ENCODE measurements at regions not wholly inside any gene's neighbourhood (a gene's known extent, or its start where the extent isn't known, plus 50 kb on each side); places are given as distances from the start of the nearest gene placed in this dataset.

DNA sequence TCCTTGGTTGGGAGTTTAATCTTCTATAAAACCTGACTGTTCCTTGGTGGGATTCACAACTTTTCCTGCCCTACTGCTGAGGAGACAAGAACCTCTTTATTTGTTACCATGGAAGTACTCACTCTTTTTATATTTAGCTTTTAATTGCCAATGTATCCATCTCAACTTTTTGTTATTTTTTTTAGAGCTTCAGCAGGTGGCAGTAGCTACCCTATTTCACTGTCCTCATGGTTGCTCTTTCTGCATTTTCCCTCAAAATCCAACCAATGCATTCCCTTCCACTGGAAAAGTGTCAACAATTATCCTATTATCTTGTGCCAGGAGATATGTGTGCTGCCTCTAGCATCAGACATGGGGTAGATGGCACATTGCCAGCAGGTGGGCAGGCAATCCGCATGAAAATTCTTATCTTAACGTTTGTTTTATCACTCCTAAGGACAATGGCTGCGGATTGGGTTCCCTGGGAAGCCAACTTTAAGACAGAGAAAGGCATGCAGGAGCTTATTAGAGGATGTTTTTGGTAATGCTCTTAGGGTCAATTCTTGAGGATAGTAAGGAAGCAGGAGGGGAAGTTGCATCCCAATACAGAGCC lies 406.4 kb downstream of the SNAPC1 start:
- no peak for TF ChIP-seq EZH2 (IDR thresholded peaks at IDR 0.05; ENCODE audit: low read length)
- TF ChIP-seq, protein P1, sequence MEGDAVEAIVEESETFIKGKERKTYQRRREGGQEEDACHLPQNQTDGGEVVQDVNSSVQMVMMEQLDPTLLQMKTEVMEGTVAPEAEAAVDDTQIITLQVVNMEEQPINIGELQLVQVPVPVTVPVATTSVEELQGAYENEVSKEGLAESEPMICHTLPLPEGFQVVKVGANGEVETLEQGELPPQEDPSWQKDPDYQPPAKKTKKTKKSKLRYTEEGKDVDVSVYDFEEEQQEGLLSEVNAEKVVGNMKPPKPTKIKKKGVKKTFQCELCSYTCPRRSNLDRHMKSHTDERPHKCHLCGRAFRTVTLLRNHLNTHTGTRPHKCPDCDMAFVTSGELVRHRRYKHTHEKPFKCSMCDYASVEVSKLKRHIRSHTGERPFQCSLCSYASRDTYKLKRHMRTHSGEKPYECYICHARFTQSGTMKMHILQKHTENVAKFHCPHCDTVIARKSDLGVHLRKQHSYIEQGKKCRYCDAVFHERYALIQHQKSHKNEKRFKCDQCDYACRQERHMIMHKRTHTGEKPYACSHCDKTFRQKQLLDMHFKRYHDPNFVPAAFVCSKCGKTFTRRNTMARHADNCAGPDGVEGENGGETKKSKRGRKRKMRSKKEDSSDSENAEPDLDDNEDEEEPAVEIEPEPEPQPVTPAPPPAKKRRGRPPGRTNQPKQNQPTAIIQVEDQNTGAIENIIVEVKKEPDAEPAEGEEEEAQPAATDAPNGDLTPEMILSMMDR (optimal IDR thresholded peaks at IDR 0.05 in 1 of 3, IDR thresholded peaks at IDR 0.05 in 1 of 3, conservative IDR thresholded peaks at IDR 0.05 in 1 of 3; ENCODE audit: extremely low read depth in 1 of 3, insufficient read depth in 2 of 3, low read length in 3 of 3) = peak in 2 of 3 experiments; percentile 10 to 11

Data from keratinocyte (primary cell).